WTC11 (cell line): ENCODE measurements at regions not wholly inside any gene's neighbourhood (a gene's known extent, or its start where the extent isn't known, plus 50 kb on each side); places are given as distances from the start of the nearest gene placed in this dataset.

Experiments
- ATAC-seq: fragments of 200-7000 bp; cut with Tn5 transposase; 2 replicates; pipeline ENCODE4 v1.10.0; 2021; ENCODE audit warnings: mild to moderate bottlenecking, moderate library complexity
- CTCF ChIA-PET: fragments of 300-600 bp; sonication (Branson Sonifier 250); formaldehyde crosslinking; loops from one replicate; lab custom pipeline; 2021; ENCODE audit warnings: antibody characterized with exemption; lab: Charles Lee
- POLR2A ChIA-PET: fragments of 350-600 bp; sonication (Branson Sonifier 250); formaldehyde crosslinking; loops from one replicate; lab custom pipeline; 2021; ENCODE audit warnings: antibody characterized with exemption; lab: Charles Lee
- DNase-seq: peaks from one replicate; pipeline ENCODE4 v3.0.0; 2021; ENCODE audit warnings: low spot score
- H3K27ac Mint-ChIP-seq: 2 replicates; pipeline ENCODE4 v1.8.0; 2021; ENCODE audit warnings: mixed read lengths
- H3K27me3 Mint-ChIP-seq: 2 replicates; pipeline ENCODE4 v1.8.0; 2021; ENCODE audit warnings: low read depth, mild to moderate bottlenecking, moderate library complexity, mixed read lengths
- H3K36me3 Mint-ChIP-seq: 2 replicates; pipeline ENCODE4 v1.8.0; 2021; ENCODE audit warnings: mixed read lengths
- H3K4me1 Mint-ChIP-seq: 2 replicates; pipeline ENCODE4 v1.8.0; 2022; ENCODE audit warnings: mixed read lengths
- H3K4me3 Mint-ChIP-seq: 2 replicates; pipeline ENCODE4 v1.8.0; 2021; ENCODE audit warnings: mild to moderate bottlenecking, moderate library complexity, mixed read lengths
- H3K9me3 Mint-ChIP-seq: 2 replicates; pipeline ENCODE4 v1.8.0; 2021; ENCODE audit warnings: mixed read lengths
- CDX4 ChIP-seq: fragments of 250-450 bp; sonication (Bioruptor Pico); IDR thresholded peaks from 2 replicates; pipeline ENCODE4 v1.9.0; 2021; ENCODE audit warnings: moderate library complexity, mild to moderate bottlenecking, inconsistent platforms, borderline replicate concordance
- E2F4 ChIP-seq: sonication (generic); formaldehyde crosslinking; IDR thresholded peaks from 2 replicates; pipeline ENCODE4 v1.8.1; 2022; ENCODE audit warnings: low read depth, mild to moderate bottlenecking, moderate library complexity, missing genetic modification reagents, borderline replicate concordance
- HMGA2 ChIP-seq: fragments of 250-450 bp; sonication (Bioruptor Pico); IDR thresholded peaks from 2 replicates; pipeline ENCODE4 v1.4.0; 2021; ENCODE audit warnings: mild to moderate bottlenecking, moderate library complexity
- IRF1 ChIP-seq: sonication (generic); formaldehyde crosslinking; IDR thresholded peaks from 2 replicates; pipeline ENCODE4 v1.8.0; 2023; ENCODE audit warnings: missing genetic modification reagents
- NR3C1 ChIP-seq: sonication (generic); formaldehyde crosslinking; conservative IDR thresholded peaks from 2 replicates; pipeline ENCODE4 v1.8.1; 2023; ENCODE audit warnings: low read depth, mild to moderate bottlenecking, missing genetic modification reagents
- PRRX2 ChIP-seq: fragments of 250-450 bp; sonication (Bioruptor Pico); IDR thresholded peaks from 2 replicates; pipeline ENCODE4 v1.8.0; 2021; ENCODE audit warnings: mild to moderate bottlenecking
- TEAD1 ChIP-seq: sonication (generic); formaldehyde crosslinking; IDR thresholded peaks from 2 replicates; pipeline ENCODE4 v1.8.0; 2022; ENCODE audit warnings: mild to moderate bottlenecking, missing genetic modification reagents
- TP53 ChIP-seq: sonication (generic); formaldehyde crosslinking; IDR thresholded peaks from 2 replicates; pipeline ENCODE4 v1.8.1; 2023; ENCODE audit warnings: mild to moderate bottlenecking, missing genetic modification reagents
- ZBTB21 ChIP-seq: sonication (generic); formaldehyde crosslinking; IDR thresholded peaks from 2 replicates; pipeline ENCODE4 v1.8.1; 2023; ENCODE audit warnings: mild to moderate bottlenecking, missing genetic modification reagents, borderline replicate concordance
- ZBTB43 ChIP-seq: sonication (generic); formaldehyde crosslinking; IDR thresholded peaks from 2 replicates; pipeline ENCODE4 v1.8.1; 2023; ENCODE audit warnings: mild to moderate bottlenecking, missing genetic modification reagents
- ZNF219 ChIP-seq: sonication (generic); formaldehyde crosslinking; IDR thresholded peaks from 2 replicates; pipeline ENCODE4 v1.8.0; 2023; ENCODE audit warnings: missing genetic modification reagents, mild to moderate bottlenecking, borderline replicate concordance
- ZNF232 ChIP-seq: sonication (generic); formaldehyde crosslinking; IDR thresholded peaks from 2 replicates; pipeline ENCODE4 v1.8.0; 2022; ENCODE audit warnings: mild to moderate bottlenecking, missing genetic modification reagents
- ZNF263 ChIP-seq: sonication (generic); formaldehyde crosslinking; IDR thresholded peaks from 2 replicates; pipeline ENCODE4 v1.8.1; 2022; ENCODE audit warnings: low read depth, mild to moderate bottlenecking, moderate library complexity, missing genetic modification reagents
- ZNF317 ChIP-seq: sonication (generic); formaldehyde crosslinking; IDR thresholded peaks from 2 replicates; pipeline ENCODE4 v1.8.1; 2023; ENCODE audit warnings: low read depth, mild to moderate bottlenecking, moderate library complexity, missing genetic modification reagents, borderline replicate concordance
- TF ChIP-seq, protein P1 (sequence below): sonication (generic); formaldehyde crosslinking; conservative IDR thresholded peaks from 2 replicates; pipeline ENCODE4 v1.8.1; 2022; ENCODE audit warnings: mild to moderate bottlenecking, missing genetic modification reagents
- TF ChIP-seq, protein P2 (sequence below): sonication (generic); formaldehyde crosslinking; IDR thresholded peaks from 2 replicates; pipeline ENCODE4 v1.8.1; 2023; ENCODE audit warnings: mild to moderate bottlenecking, missing genetic modification reagents, moderate library complexity
- TF ChIP-seq, protein P3 (sequence below): fragments of 250-450 bp; sonication (Bioruptor Pico); IDR thresholded peaks from 2 replicates; pipeline ENCODE4 v1.9.0; 2021; ENCODE audit warnings: mild to moderate bottlenecking, borderline replicate concordance
- TF ChIP-seq, protein P4 (sequence below): fragments of 250-450 bp; sonication (Bioruptor Pico); IDR thresholded peaks from 2 replicates; pipeline ENCODE4 v1.9.0; 2021; ENCODE audit warnings: mild to moderate bottlenecking

- no peaks in the 10 kb centered on the region for H3K27me3 Mint-ChIP-seq
- H3K9me3 Mint-ChIP-seq, result peaks cover 14% of the 10 kb centered on the region
- ChIA-PET CTCF (no interaction called here), POLR2A (no interaction called here)
- no peaks in the 10 kb centered on the region for H3K4me1 Mint-ChIP-seq
- ATAC-seq, result no peak
- no peak overlapping the region for H3K4me3 Mint-ChIP-seq
- DNase-seq, result no peak
- H3K36me3 Mint-ChIP-seq, result peaks cover 6% of the 10 kb centered on the region; the same call in 1 of the 2 replicates
- H3K27ac Mint-ChIP-seq, result no peak overlapping the region
- no peak for TF ChIP-seq NR3C1 (CRISPR knock-in tag)
- no peak for TF ChIP-seq ZNF232 (CRISPR knock-in tag)
- TF ChIP-seq, protein P1, sequence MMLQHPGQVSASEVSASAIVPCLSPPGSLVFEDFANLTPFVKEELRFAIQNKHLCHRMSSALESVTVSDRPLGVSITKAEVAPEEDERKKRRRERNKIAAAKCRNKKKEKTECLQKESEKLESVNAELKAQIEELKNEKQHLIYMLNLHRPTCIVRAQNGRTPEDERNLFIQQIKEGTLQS (CRISPR knock-in tag), result no peak
- TF ChIP-seq CDX4, result no peak
- TF ChIP-seq HMGA2 (CRISPR knock-in tag), result no peak
- TF ChIP-seq ZNF317 (CRISPR knock-in tag), result no peak
- TF ChIP-seq E2F4 (CRISPR knock-in tag), result no peak
Measured at GRCh38 chr4:124970011-124970410, 257.5 kb upstream of the ANKRD50 start.

- Mint-ChIP-seq H3K4me1 (no peaks in the 10 kb centered on the region), H3K9me3 (peaks cover 32% of the 10 kb centered on the region), H3K27ac (no peak overlapping the region), H3K27me3 (peaks cover 7% of the 10 kb centered on the region; the same call in 1 of the 2 replicates), H3K36me3 (peaks cover 22% of the 10 kb centered on the region), H3K4me3 (no peak overlapping the region)
- TF ChIP-seq, protein P2, sequence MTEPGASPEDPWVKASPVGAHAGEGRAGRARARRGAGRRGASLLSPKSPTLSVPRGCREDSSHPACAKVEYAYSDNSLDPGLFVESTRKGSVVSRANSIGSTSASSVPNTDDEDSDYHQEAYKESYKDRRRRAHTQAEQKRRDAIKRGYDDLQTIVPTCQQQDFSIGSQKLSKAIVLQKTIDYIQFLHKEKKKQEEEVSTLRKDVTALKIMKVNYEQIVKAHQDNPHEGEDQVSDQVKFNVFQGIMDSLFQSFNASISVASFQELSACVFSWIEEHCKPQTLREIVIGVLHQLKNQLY (CRISPR knock-in tag), result no peak
- TF ChIP-seq ZBTB21 (CRISPR knock-in tag), result no peak
- DNase-seq, result no peak
- ATAC-seq, result no peak
- ChIA-PET POLR2A (no interaction called here), CTCF (no interaction called here)
Measured at GRCh38 chr4:124965497-124965891, 253.0 kb upstream of the ANKRD50 start.

GRCh38 chr4:124964852-124965496 is 252.4 kb upstream of the ANKRD50 start:
- Mint-ChIP-seq H3K4me3 (no peak overlapping the region), H3K36me3 (peaks cover 24% of the 10 kb centered on the region), H3K27ac (no peak overlapping the region)
- ATAC-seq, result no peak
- POLR2A ChIA-PET, result no interaction called here
- no peak for DNase-seq
- TF ChIP-seq, protein P2 (CRISPR knock-in tag), result no peak
- no peak for TF ChIP-seq ZBTB43 (CRISPR knock-in tag)
- TF ChIP-seq PRRX2 (CRISPR knock-in tag), result no peak
- TF ChIP-seq, protein P3, sequence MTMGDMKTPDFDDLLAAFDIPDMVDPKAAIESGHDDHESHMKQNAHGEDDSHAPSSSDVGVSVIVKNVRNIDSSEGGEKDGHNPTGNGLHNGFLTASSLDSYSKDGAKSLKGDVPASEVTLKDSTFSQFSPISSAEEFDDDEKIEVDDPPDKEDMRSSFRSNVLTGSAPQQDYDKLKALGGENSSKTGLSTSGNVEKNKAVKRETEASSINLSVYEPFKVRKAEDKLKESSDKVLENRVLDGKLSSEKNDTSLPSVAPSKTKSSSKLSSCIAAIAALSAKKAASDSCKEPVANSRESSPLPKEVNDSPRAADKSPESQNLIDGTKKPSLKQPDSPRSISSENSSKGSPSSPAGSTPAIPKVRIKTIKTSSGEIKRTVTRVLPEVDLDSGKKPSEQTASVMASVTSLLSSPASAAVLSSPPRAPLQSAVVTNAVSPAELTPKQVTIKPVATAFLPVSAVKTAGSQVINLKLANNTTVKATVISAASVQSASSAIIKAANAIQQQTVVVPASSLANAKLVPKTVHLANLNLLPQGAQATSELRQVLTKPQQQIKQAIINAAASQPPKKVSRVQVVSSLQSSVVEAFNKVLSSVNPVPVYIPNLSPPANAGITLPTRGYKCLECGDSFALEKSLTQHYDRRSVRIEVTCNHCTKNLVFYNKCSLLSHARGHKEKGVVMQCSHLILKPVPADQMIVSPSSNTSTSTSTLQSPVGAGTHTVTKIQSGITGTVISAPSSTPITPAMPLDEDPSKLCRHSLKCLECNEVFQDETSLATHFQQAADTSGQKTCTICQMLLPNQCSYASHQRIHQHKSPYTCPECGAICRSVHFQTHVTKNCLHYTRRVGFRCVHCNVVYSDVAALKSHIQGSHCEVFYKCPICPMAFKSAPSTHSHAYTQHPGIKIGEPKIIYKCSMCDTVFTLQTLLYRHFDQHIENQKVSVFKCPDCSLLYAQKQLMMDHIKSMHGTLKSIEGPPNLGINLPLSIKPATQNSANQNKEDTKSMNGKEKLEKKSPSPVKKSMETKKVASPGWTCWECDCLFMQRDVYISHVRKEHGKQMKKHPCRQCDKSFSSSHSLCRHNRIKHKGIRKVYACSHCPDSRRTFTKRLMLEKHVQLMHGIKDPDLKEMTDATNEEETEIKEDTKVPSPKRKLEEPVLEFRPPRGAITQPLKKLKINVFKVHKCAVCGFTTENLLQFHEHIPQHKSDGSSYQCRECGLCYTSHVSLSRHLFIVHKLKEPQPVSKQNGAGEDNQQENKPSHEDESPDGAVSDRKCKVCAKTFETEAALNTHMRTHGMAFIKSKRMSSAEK (CRISPR knock-in tag), result no peak
- no peak for TF ChIP-seq TP53
- no peak for TF ChIP-seq TEAD1 (CRISPR knock-in tag)
- no peak for TF ChIP-seq ZNF263 (CRISPR knock-in tag)
- TF ChIP-seq, protein P4, sequence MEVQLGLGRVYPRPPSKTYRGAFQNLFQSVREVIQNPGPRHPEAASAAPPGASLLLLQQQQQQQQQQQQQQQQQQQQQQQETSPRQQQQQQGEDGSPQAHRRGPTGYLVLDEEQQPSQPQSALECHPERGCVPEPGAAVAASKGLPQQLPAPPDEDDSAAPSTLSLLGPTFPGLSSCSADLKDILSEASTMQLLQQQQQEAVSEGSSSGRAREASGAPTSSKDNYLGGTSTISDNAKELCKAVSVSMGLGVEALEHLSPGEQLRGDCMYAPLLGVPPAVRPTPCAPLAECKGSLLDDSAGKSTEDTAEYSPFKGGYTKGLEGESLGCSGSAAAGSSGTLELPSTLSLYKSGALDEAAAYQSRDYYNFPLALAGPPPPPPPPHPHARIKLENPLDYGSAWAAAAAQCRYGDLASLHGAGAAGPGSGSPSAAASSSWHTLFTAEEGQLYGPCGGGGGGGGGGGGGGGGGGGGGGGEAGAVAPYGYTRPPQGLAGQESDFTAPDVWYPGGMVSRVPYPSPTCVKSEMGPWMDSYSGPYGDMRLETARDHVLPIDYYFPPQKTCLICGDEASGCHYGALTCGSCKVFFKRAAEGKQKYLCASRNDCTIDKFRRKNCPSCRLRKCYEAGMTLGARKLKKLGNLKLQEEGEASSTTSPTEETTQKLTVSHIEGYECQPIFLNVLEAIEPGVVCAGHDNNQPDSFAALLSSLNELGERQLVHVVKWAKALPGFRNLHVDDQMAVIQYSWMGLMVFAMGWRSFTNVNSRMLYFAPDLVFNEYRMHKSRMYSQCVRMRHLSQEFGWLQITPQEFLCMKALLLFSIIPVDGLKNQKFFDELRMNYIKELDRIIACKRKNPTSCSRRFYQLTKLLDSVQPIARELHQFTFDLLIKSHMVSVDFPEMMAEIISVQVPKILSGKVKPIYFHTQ, result no peak
- no peak for TF ChIP-seq ZNF219 (CRISPR knock-in tag)
- TF ChIP-seq IRF1 (CRISPR knock-in tag), result no peak
- TF ChIP-seq, all 79 proteins: peak for 0
- CTCF ChIA-PET, result no interaction called here
- peaks cover 33% of the 10 kb centered on the region for H3K9me3 Mint-ChIP-seq
- H3K27me3 Mint-ChIP-seq, result peaks cover 7% of the 10 kb centered on the region; the same call in 1 of the 2 replicates
- no peaks in the 10 kb centered on the region for H3K4me1 Mint-ChIP-seq
